HG03139 (cell line): ENCODE measurements at regions not wholly inside any gene's neighbourhood (a gene's known extent, or its start where the extent isn't known, plus 50 kb on each side); places are given as distances from the start of the nearest gene placed in this dataset.

ENCODE experiments used
- ATAC-seq: cut with Tn5 transposase; IDR thresholded peaks from one replicate; pipeline ENCODE4 v1.9.1; 2021; ENCODE audit not compliant: unreplicated experiment

DNA sequence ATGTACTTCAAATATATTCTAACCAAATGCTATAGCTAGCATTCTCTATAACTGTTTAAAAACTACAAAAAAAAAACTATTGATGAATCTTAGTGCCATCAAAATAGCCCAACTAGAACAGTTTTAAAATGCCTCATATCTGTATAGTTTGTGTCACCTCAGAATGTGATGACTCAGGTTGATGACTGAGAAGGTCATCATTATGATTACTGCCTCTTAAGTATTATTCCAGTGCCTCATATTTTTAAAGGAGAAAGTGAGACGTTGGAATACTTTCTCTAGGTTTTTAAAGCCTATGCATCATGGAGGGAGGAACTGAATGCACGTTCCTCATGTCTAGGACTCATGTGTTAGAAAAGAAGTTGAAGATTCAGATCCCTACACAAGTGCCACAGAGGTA, 88.2 kb downstream of the TMA16 start:
- ATAC-seq: no peak

DNA sequence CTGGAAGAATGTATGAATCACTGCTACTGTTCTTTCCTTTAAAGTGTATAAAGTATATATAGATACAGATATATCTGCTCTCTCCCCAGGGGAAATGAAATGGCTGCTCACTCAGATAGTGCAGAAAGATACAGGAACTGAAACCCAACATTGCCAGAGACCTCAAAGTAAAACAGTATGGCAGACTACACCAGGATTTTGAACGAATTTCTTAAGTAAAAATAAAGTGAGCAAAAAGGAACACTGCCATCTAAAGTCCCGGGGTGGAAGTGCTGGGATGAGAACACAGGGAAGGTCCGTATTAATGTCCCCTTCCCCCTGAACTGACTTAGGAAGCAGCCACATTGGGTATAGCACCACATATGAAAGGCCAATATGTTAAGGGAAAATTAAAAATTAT, 93.4 kb downstream of the TMA16 start:
- peak; percentile 56 for ATAC-seq

DNA sequence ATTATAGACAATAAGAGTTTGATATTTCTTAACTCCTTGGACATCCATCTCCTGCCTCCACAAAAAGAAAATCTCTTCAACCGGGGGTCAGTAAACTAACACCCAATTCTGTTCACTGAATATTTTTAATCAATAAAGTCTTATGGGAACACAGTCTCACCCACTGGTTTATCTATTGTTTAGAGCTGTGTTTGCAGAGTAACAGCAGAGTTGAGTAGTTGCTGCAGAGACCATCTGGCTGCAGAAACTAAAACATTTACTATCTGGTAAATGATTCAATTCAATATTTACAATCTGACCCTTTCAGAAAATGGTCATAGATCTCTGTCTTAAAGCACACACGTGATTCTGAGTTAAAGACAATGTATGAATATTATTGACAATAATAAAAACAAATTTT, 94.0 kb downstream of the TMA16 start:
- no peak for ATAC-seq

DNA sequence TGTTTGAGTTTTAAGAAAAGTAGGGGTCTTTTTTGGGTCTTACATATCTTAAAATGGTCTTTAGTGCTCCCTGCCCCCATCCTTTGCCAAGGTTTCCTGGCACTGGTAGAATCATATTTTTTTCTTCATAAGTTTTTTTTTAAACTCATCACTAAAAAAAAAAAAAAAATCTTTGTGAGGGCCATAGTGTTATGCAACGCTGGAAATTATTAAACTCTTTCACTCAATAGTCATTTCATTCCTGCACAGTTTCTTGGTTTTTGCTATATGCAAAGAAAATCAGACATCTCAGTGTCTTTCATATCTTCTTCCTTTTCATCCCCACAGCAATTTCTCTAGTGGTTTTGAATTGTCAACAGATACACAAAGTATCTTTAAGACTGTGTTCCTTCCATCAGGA, 95.6 kb downstream of the TMA16 start:
- ATAC-seq: no peak

DNA sequence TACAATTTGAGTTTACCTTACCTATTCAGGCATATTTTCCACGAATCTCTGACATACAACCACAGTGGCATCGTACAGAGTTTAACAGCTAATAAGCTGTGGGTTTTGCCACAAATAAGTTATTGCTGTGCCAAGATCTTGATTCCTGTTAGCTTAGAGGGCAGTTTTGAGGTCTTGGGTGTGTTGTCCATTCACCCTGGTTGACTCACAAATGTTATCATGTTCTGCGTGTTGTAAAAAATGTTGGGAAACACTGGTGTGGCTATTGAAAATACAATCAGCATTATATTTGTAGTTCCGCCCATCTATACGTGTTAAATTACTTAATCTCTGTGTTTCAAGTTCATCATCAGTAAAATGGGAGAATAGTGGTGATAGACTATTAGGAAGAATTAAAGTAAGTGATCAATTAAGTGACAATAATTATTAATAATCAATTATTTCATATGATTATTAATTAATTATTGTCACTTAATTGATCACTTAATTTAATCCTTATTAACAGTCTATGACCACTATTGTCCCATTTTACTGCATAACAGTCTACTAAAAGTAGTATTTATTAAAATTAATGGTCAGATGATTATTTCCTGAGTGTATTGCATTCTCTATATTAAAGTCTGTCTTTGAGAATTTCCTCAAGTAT, 96.3 kb downstream of the TMA16 start:
- no peak for ATAC-seq

DNA sequence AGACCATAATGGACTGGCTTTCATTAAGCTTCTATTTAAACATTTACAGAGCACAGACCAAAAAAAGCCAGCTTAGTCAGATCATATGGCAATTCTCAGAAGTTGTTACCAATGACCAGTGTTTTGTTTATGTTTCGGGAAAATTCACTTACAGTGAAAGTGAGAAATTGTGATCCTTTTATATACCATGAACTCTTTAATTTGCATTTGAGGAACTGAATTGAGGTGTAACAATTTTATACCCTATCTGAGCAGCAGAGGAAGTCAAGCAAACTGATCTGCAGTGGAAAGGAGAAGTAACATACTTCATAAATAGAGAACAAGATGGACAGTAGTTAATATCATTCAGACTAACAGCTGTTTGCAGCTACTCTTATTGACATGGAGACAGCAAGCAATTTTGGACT, 97.1 kb downstream of the TMA16 start:
- ATAC-seq: peak; percentile 76

DNA sequence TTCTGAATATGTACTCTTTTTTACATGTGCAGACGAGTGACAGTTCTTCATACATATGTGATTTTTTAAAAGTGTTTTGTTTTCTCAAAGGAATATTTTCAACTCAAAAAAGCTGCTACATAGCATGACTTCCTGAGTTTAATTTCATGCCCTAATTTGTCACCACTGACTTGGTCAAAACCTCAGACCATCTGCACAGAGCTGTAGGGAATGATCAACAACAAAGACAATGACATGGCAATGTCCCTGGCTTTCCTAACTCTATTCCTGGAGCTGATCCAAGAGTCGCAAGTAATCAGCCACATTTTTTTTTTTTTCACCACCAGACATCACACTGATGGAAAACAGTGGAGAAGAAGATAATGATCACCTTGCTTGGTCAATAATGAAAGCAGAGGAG, 97.7 kb downstream of the TMA16 start:
- ATAC-seq: no peak

DNA sequence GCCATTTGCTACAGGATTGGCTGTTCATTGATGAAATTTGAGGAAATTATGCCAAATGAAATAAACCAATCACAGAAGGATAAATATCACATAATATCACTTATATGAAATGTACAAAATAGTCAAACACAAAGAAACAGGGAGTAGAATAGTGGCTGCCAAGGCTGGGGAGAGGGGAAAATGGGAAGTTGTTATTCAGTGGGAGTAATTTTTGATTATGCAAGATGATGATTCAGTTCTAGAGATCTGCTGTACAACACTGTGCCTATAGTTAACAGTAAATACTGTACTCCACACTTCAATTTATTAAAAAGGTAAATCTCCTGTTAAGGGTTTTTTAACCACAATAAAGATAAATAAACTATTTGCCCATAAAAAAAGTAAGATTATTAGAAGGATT, 101.1 kb downstream of the TMA16 start:
- ATAC-seq: no peak

DNA sequence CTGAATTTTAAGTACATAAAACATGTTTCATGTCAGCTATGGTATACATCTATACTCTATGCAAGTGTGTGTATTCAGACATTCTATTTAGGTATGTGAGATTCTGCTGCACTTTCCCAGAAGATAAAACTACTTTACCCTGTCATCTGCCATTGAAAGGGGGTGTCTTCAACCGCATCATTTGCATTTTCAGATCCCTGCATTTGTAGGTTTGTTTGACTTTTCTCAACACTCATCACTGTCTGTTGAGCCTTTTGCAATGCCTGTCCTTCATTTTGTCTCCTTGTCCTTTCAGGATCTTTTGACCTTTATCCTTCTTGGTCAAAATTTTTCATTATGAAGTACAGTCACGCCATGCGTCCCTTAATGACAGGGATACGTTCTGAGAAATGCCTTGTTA, 103.5 kb downstream of the TMA16 start:
- peak; percentile 78 for ATAC-seq

DNA sequence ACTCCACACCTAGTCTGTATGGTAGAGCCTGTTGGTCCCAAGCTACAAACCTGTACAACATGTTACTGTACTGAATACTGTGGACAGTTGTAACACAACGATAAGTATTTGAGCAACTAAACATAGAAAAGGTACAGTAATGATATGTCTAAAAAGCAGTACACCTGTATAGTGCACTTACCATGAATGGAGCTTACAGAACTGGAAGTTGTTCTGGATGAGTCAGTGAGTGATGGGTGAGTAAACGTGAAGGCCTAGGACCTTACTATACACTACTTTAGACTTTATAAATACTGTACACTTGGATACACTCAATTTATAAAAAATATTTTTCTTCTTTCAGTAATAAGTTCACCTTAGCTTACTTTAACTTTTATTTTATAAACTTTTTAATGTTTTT, 104.0 kb downstream of the TMA16 start:
- no peak for ATAC-seq

DNA sequence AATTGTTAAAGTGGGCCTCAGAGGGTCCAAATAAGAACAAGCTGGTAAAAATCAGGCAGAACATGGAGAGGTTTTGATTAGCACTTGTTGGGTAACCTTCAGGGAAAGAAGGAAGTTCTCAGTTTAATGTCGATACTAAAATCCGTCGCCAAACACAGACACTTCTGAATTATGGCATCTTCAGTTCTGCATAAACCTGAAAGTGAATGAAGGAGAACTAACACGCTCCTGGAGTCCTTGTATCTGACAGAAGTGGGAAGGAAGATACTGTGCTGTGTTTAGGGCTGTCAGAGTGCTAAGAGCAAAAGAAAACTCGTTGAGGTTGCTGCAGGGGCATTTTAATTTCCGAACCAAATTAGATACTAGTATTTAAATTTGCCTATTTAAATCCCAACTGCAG, 106.2 kb downstream of the TMA16 start:
- no peak for ATAC-seq

DNA sequence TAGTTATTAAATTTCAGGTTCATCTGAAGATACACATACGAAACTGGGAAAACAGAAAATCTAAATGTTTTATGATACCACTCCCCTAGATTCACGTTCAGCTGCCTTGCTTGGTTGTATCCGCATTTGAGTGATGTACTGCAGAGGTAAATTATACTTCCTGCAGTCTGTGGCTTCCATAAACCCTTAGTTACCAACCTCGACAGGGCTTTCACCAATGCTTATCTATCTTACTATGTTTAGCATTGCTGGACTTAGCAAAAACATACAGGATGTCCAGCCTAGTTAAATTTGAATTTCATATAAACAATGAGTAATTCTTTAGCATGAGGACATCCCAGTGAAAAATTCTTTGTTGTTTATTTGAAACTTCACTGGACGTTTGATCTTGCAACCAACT, 108.8 kb downstream of the TMA16 start:
- ATAC-seq: no peak

DNA sequence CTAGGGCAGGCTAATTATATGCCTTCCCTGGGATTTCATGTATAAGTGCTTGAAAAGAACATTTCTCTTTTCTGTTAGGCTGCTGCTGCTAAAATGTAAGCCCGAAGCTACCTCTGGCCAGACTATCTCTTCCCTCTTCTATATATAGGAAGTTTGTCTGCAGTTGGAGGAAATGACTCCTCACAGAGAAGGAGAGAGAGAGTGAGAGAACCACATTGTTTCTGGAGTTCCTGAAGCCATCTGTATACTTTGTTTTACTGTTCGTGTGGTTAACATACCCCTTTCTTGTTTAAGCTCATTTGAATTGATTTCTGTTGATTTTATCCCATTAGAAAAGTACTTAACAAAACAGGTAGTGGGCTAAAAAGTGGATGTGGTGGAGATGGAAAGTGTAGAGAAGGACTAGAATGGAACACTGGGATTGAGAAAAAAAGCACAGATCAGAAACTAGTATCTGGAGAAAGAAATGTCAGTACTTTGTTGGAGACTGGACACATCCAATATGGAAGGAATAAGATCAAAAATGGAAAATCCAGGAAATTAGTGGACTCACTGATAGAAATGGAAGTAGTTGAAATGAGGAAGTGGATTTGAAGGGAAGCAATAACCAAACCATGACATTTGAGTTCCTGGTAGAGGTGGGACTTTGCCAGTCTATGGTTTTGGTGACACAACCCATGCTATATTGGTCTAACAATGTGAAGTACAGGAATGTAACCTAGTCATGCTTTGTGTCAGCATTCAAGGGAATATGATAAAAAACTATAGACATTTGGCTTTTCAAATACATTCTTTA, 112.6 kb downstream of the TMA16 start:
- ATAC-seq: no peak

DNA sequence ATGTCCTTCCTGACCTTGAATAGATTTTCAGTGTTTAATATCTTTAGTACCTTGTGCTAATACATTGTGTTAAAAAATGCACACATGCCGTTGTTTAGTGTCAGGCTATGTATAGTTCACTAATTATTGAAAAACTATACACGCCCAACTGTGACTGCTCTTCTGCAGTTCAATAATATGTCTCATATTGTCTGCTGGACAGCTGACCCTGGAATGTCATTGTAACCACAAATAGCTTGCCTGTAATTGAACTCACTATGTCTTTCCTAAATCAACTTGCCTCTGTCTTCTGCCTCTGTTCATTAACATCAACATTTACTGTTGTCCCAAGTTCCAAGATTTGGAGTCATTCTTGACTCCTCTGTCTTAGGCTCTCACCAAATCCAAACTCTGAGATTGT, 114.5 kb downstream of the TMA16 start:
- ATAC-seq: no peak

DNA sequence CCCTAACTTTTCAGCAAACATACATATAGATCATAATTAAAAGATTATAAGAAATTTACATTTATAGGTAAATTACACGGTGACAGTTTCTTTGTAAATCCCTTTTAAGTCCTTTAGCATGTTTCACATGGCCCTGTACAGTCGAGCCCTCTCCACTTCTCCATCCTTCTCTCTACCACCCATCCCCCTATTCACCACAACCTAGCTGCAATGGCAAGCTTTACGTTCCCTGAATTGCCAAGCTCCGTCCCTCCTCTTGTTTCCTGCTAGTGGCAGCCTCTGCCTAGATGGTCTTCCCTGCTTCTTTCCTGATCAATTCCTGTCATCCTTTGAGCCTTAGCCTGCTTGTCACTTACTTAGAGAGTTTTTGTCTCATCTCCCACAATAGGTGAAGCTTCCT, 116.2 kb downstream of the TMA16 start:
- ATAC-seq: no peak

DNA sequence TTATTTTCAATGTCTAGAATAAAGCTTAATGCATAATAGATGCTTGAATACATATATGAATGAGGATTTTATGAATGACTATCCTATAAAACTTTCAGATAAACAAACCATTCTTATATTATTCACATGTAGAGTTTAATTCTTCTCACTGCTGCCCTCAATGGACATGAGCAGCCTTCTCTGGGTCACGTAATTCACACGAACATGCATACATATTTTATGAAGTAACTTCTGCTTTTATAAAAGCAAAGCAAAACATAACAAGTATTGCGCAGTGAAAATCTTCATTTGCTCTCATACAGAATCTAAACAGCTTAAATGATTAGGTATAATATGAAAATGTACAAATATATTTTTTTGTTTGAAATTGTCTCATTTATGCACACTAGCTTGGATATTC, 116.7 kb downstream of the TMA16 start:
- no peak for ATAC-seq

DNA sequence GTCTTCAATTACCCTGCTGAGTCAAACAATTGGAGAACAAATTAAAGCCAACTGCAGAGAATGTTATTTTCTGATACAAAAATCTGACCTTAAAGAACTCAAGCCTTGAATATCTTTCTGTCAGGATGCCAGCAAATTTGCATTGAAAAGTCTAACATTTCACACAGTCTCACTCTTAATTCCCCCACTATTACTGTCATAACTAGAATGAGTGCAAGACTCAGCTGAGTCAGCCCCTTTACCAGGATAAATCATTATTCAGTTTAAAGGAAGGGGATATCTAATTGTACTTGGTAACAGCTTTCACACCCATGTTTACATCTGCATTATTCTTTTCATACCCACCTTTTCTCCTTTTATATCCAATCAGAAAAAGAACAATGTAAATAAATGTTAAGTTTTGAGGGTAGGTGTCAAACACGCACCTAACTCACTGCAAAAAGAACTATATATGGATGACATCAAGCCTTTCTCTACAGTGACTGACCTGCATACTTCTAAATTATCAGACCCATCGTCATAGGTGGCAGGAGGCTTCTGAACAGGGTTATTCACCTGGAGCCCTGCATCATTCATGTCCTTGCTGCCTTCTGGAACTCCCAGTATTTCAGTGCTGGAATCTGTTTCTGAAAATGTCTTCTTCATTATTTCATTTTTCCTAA, 117.4 kb downstream of the TMA16 start:
- peak; percentile 62 for ATAC-seq

DNA sequence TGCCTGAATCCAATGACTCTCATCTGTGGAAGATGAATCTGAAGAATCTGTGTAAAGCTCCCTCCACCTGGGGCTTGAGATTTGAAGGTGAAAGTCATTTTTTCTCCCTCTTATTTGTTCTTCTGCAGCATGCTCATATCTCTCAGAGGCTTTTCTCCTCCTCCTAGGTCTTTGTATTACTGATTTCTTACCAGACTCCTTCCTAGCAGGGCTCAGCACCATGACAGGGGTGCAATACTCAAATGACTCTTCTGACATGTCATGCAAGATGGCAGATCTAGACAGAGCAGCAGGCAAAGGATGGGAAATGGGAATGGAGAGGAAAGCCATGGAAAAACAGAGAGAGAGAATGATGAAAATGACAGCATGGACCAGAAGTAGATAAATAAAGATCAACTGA, 118.3 kb downstream of the TMA16 start:
- no peak for ATAC-seq

DNA sequence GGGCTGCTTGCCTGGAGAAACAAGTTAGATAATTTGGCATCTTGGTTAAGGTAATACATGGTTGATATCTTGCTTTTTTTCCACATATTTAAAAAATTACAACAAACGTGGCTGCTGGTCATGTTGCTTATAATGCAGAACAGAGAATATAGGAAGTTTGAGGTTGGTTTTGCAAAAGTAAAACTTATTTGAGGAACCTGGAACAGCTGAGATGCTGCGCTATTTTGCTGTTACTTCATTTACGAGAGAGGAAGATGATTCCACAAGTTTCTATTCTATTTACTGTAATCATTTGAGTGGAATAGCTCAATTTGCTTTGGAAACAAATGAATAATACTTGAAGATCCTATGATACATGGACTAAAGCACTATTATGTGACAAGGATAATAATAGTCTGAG, 118.9 kb downstream of the TMA16 start:
- no peak for ATAC-seq

DNA sequence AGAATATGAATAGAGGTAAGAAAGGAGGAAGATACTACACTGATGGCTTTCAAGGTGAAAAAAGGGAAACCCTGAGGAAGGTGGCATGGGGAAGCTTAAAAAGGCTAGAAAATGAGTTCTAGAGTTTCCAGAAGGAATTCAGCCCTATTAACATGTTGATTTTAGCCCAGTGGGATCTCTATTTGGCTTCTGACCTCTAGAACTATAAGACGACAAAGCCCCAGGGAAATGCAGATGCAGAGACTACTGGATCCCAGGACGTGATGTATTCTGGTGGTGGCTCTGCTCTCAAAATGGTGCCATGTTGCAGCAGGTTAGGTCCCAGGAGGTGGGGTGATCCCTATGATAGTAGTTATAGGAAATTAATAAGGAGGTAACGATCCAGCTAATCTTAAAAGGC, 120.4 kb downstream of the TMA16 start:
- ATAC-seq: no peak

DNA sequence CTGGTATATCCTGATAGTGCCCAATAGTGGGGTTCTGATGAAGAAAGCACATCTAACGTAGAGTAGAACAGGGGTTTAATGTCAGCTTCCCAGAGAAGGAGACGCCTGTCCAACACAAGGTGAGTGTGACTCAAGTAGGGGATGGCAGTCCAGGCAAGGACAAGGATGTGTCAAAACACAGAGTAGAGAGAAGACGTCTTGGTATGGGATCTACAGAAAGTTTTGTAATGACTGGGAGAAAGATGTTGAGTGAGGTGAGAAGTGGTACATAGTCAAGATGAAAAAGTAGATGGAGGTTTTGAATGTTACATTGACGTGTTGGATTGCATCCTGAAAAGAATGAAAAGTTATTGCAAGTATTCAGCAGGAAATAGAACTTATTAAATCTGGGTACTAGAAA, 124.4 kb downstream of the TMA16 start:
- ATAC-seq: no peak

DNA sequence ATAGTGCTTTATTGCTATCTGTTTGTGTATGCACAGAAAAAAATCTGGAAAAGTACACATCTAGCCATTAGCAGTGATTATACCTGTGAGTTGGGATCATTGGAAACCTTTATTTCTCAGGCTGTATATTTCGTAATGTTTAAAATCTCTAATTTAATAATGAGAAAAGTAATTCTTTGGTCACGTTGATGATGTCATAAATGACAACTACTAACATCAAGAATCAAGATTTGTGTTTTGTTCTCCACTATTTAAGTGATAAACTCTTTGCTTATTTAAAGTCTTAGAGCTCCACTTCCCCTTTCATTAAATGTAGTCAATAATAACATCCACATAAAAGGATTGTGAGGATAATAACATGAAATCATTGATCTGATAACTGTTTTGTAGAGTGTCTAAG, 126.2 kb downstream of the TMA16 start:
- ATAC-seq: no peak
